Mammary epithelial cell (primary cell): ENCODE measurements at regions not wholly inside any gene's neighbourhood (a gene's known extent, or its start where the extent isn't known, plus 50 kb on each side); places are given as distances from the start of the nearest gene placed in this dataset.

Experiments
- EZH2 ChIP-seq: IDR thresholded peaks from 2 replicates; pipeline ENCODE4 v1.6.1; 2012; ENCODE audit warnings: low read length, inconsistent platforms, borderline replicate concordance
- TF ChIP-seq, protein P1 (sequence below), 2 donors: IDR thresholded peaks in 1 of 2; conservative IDR thresholded peaks in 1 of 2; 2 replicates each; pipeline ENCODE4 v1.5.1; 2011 to 2012; ENCODE audit warnings: inconsistent platforms in 2 of 2, low read length in 2 of 2, mild to moderate bottlenecking in 2 of 2, control low read depth in 1 of 2, low read depth in 1 of 2; ENCODE audit not compliant: insufficient read depth in 1 of 2; ENCODE audit errors: extremely low read depth in 1 of 2

DNA sequence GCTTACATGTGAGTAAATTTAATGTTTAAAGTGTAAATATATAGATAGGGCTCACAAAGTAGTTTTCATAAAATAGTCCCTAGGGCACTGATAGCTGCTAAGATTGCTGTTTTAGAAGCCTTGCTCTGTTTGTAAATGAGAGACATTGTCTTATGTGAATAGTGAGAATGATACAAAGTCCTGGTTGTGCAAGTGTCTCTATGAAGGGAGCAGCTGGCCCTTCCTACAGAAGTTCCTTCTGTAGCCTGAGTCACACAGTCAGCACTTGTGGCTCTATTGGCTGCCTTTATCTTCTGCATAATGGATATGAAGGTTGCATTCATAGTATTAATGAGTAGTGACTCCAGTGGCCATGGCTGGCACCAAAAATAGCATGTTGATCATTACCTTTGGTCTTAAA, 279.7 kb downstream of the OSR1 start:
- TF ChIP-seq, protein P1, sequence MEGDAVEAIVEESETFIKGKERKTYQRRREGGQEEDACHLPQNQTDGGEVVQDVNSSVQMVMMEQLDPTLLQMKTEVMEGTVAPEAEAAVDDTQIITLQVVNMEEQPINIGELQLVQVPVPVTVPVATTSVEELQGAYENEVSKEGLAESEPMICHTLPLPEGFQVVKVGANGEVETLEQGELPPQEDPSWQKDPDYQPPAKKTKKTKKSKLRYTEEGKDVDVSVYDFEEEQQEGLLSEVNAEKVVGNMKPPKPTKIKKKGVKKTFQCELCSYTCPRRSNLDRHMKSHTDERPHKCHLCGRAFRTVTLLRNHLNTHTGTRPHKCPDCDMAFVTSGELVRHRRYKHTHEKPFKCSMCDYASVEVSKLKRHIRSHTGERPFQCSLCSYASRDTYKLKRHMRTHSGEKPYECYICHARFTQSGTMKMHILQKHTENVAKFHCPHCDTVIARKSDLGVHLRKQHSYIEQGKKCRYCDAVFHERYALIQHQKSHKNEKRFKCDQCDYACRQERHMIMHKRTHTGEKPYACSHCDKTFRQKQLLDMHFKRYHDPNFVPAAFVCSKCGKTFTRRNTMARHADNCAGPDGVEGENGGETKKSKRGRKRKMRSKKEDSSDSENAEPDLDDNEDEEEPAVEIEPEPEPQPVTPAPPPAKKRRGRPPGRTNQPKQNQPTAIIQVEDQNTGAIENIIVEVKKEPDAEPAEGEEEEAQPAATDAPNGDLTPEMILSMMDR (conservative IDR thresholded peaks at IDR 0.05 in 1 of 2, IDR thresholded peaks at IDR 0.05 in 1 of 2; ENCODE audit: extremely low read depth in 1 of 2, insufficient read depth in 1 of 2, low read depth in 1 of 2, low read length in 2 of 2), result no peak
- no peak for TF ChIP-seq EZH2
